ENCODE measurements at regions not wholly inside any gene's neighbourhood (a gene's known extent, or its start where the extent isn't known, plus 50 kb on each side); places are given as distances from the start of the nearest gene placed in this dataset.

GRCh38 chr2:107437265-107437664 is 389.4 kb upstream of the RGPD4 start:
- Histone ChIP-seq H3K9me3 (ENCODE audit: control insufficient read depth in 1 of 2, insufficient read depth in 1 of 2, low read length in 2 of 2) (peaks cover 0 to 4% of the 10 kb centered on the region in 2 experiments), H3K27me3 (ENCODE audit: control insufficient read depth in 1 of 2, insufficient read depth in 2 of 2, low read length in 2 of 2) (no peaks in the 10 kb centered on the region), H3K27ac (ENCODE audit: low read depth in 1 of 2, low read length in 2 of 2) (no peak overlapping the region), H3K4me1 (ENCODE audit: insufficient read depth, low read length) (no peaks in the 10 kb centered on the region), H3K36me3 (ENCODE audit: insufficient read depth, low read length) (no peaks in the 10 kb centered on the region), H3K4me3 (ENCODE audit: low read length) (no peak overlapping the region)
- H3K9me3 Mint-ChIP-seq = peaks cover 7% of the 10 kb centered on the region
- ChIA-PET POLR2A (no interaction called here), CTCF (no interaction called here)
- intact Hi-C loops (cut with DNase I, micrococcal nuclease) = no loop called here
- H3K4me1 Mint-ChIP-seq (ENCODE audit: low read depth) = no peaks in the 10 kb centered on the region
- no peak overlapping the region for H3K4me3 Mint-ChIP-seq
- no peaks in the 10 kb centered on the region for H3K36me3 Mint-ChIP-seq (ENCODE audit: low read depth)
- no peak for DNase-seq
- no peak for ATAC-seq (ENCODE audit: poor library complexity)
- H3K27me3 Mint-ChIP-seq = no peaks in the 10 kb centered on the region
- H3K27ac Mint-ChIP-seq = no peak overlapping the region
- TF ChIP-seq CTCF (IDR thresholded peaks at IDR 0.05) = no peak

- POLR2A ChIA-PET = no interaction called here
Observed at GRCh38 chr2:107437807-107438206, 388.9 kb upstream of the RGPD4 start.

GRCh38 chr2:107448160-107448559 is 378.5 kb upstream of the RGPD4 start:
- Histone ChIP-seq H3K27me3 (ENCODE audit: control insufficient read depth in 1 of 2, insufficient read depth in 2 of 2, low read length in 2 of 2) (no peaks in the 10 kb centered on the region), H3K4me3 (ENCODE audit: low read length) (no peak overlapping the region), H3K36me3 (ENCODE audit: insufficient read depth, low read length) (no peaks in the 10 kb centered on the region), H3K4me1 (ENCODE audit: insufficient read depth, low read length) (no peaks in the 10 kb centered on the region), H3K27ac (ENCODE audit: low read depth in 1 of 2, low read length in 2 of 2) (no peak overlapping the region), H3K9me3 (ENCODE audit: control insufficient read depth in 1 of 2, insufficient read depth in 1 of 2, low read length in 2 of 2) (no peaks in the 10 kb centered on the region)
- H3K36me3 Mint-ChIP-seq (ENCODE audit: low read depth) = no peaks in the 10 kb centered on the region
- ChIA-PET POLR2A (no interaction called here), CTCF (no interaction called here)
- no peak for ATAC-seq (ENCODE audit: poor library complexity)
- no peak for TF ChIP-seq CTCF (IDR thresholded peaks at IDR 0.05)
- H3K9me3 Mint-ChIP-seq = peaks cover 3% of the 10 kb centered on the region
- no peaks in the 10 kb centered on the region for H3K27me3 Mint-ChIP-seq
- no peak overlapping the region for H3K27ac Mint-ChIP-seq
- no peak for DNase-seq
- intact Hi-C loops (cut with DNase I, micrococcal nuclease) = no loop called here
- H3K4me1 Mint-ChIP-seq (ENCODE audit: low read depth) = no peaks in the 10 kb centered on the region
- no peak overlapping the region for H3K4me3 Mint-ChIP-seq

More at GRCh38 chr2:107437807-107438206, 388.9 kb upstream of the RGPD4 start:
- no peak for TF ChIP-seq CTCF (IDR thresholded peaks at IDR 0.05)
- H3K4me3 ChIP-seq (ENCODE audit: low read length) = no peak overlapping the region
- H3K27me3 ChIP-seq (ENCODE audit: control insufficient read depth in 1 of 2, insufficient read depth in 2 of 2, low read length in 2 of 2) = no peaks in the 10 kb centered on the region
- Mint-ChIP-seq H3K27ac (no peak overlapping the region), H3K4me1 (ENCODE audit: low read depth) (no peaks in the 10 kb centered on the region), H3K4me3 (no peak overlapping the region), H3K27me3 (no peaks in the 10 kb centered on the region), H3K9me3 (peaks cover 7% of the 10 kb centered on the region), H3K36me3 (ENCODE audit: low read depth) (no peaks in the 10 kb centered on the region)
- CTCF ChIA-PET = no interaction called here
- no peaks in the 10 kb centered on the region for H3K4me1 ChIP-seq (ENCODE audit: insufficient read depth, low read length)
- ATAC-seq (ENCODE audit: poor library complexity) (no peak), DNase-seq (no peak)
- intact Hi-C loops (cut with DNase I, micrococcal nuclease) = no loop called here
- no peaks in the 10 kb centered on the region for H3K36me3 ChIP-seq (ENCODE audit: insufficient read depth, low read length)
- H3K27ac ChIP-seq (ENCODE audit: low read depth in 1 of 2, low read length in 2 of 2) = no peak overlapping the region
- peaks cover 0 to 4% of the 10 kb centered on the region in 2 experiments for H3K9me3 ChIP-seq (ENCODE audit: control insufficient read depth in 1 of 2, insufficient read depth in 1 of 2, low read length in 2 of 2)
